Vagina (tissue), 2 donors: ENCODE measurements at regions not wholly inside any gene's neighbourhood (a gene's known extent, or its start where the extent isn't known, plus 50 kb on each side); places are given as distances from the start of the nearest gene placed in this dataset.

Experiments
- POLR2AphosphoS5 ChIP-seq, 2 donors: sonication (generic); formaldehyde crosslinking; IDR thresholded peaks; one replicate each; pipeline ENCODE4 v1.9.0; 2017; ENCODE audit warnings: antibody characterized with exemption in 2 of 2, mild to moderate bottlenecking in 2 of 2, low read depth in 1 of 2; ENCODE audit not compliant: insufficient read depth in 1 of 2
- TF ChIP-seq, protein P1 (sequence below), 3 experiments: fragments of 450-650 bp in 2 of 3; fragments of 200-600 bp in 1 of 3; sonication (generic) in 1 of 3; IDR thresholded peaks; one replicate each; pipeline ENCODE4 v1.5.1; 2017 to 2019; ENCODE audit warnings: antibody characterized with exemption in 3 of 3, mild to moderate bottlenecking in 2 of 3, moderate library complexity in 2 of 3

GRCh38 chr12:77745624-77746023 is 85.1 kb upstream of the NAV3 start:
- no peak for TF ChIP-seq POLR2AphosphoS5 (IDR thresholded peaks at IDR 0.05; ENCODE audit: insufficient read depth in 1 of 2, low read depth in 1 of 2)
- TF ChIP-seq, protein P1, sequence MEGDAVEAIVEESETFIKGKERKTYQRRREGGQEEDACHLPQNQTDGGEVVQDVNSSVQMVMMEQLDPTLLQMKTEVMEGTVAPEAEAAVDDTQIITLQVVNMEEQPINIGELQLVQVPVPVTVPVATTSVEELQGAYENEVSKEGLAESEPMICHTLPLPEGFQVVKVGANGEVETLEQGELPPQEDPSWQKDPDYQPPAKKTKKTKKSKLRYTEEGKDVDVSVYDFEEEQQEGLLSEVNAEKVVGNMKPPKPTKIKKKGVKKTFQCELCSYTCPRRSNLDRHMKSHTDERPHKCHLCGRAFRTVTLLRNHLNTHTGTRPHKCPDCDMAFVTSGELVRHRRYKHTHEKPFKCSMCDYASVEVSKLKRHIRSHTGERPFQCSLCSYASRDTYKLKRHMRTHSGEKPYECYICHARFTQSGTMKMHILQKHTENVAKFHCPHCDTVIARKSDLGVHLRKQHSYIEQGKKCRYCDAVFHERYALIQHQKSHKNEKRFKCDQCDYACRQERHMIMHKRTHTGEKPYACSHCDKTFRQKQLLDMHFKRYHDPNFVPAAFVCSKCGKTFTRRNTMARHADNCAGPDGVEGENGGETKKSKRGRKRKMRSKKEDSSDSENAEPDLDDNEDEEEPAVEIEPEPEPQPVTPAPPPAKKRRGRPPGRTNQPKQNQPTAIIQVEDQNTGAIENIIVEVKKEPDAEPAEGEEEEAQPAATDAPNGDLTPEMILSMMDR (IDR thresholded peaks at IDR 0.05) = no peak
